WTC11 (cell line): ENCODE measurements at regions not wholly inside any gene's neighbourhood (a gene's known extent, or its start where the extent isn't known, plus 50 kb on each side); places are given as distances from the start of the nearest gene placed in this dataset.

Experiments used
- ATAC-seq: fragments of 200-7000 bp; cut with Tn5 transposase; 2 replicates; pipeline ENCODE4 v1.10.0; 2021; ENCODE audit warnings: mild to moderate bottlenecking, moderate library complexity
- CTCF ChIA-PET: fragments of 300-600 bp; sonication (Branson Sonifier 250); formaldehyde crosslinking; loops from one replicate; lab custom pipeline; 2021; ENCODE audit warnings: antibody characterized with exemption; lab: Charles Lee
- POLR2A ChIA-PET: fragments of 350-600 bp; sonication (Branson Sonifier 250); formaldehyde crosslinking; loops from one replicate; lab custom pipeline; 2021; ENCODE audit warnings: antibody characterized with exemption; lab: Charles Lee
- DNase-seq: peaks from one replicate; pipeline ENCODE4 v3.0.0; 2021; ENCODE audit warnings: low spot score
- H3K27ac Mint-ChIP-seq: 2 replicates; pipeline ENCODE4 v1.8.0; 2021; ENCODE audit warnings: mixed read lengths
- H3K27me3 Mint-ChIP-seq: 2 replicates; pipeline ENCODE4 v1.8.0; 2021; ENCODE audit warnings: low read depth, mild to moderate bottlenecking, moderate library complexity, mixed read lengths
- H3K36me3 Mint-ChIP-seq: 2 replicates; pipeline ENCODE4 v1.8.0; 2021; ENCODE audit warnings: mixed read lengths
- H3K4me1 Mint-ChIP-seq: 2 replicates; pipeline ENCODE4 v1.8.0; 2022; ENCODE audit warnings: mixed read lengths
- H3K4me3 Mint-ChIP-seq: 2 replicates; pipeline ENCODE4 v1.8.0; 2021; ENCODE audit warnings: mild to moderate bottlenecking, moderate library complexity, mixed read lengths
- H3K9me3 Mint-ChIP-seq: 2 replicates; pipeline ENCODE4 v1.8.0; 2021; ENCODE audit warnings: mixed read lengths
- ARID4B ChIP-seq: sonication (generic); formaldehyde crosslinking; IDR thresholded peaks from 2 replicates; pipeline ENCODE4 v1.8.0; 2023; ENCODE audit warnings: missing genetic modification reagents, mild to moderate bottlenecking, borderline replicate concordance
- CREB1 ChIP-seq: sonication (generic); formaldehyde crosslinking; IDR thresholded peaks from 2 replicates; pipeline ENCODE4 v1.8.0; 2023; ENCODE audit warnings: mild to moderate bottlenecking, missing genetic modification reagents
- FOXJ3 ChIP-seq: sonication (generic); formaldehyde crosslinking; IDR thresholded peaks from 2 replicates; pipeline ENCODE4 v1.9.0; 2021; ENCODE audit warnings: missing genetic modification reagents, mild to moderate bottlenecking, borderline replicate concordance
- FOXK1 ChIP-seq: sonication (generic); formaldehyde crosslinking; IDR thresholded peaks from 2 replicates; pipeline ENCODE4 v1.8.0; 2022; ENCODE audit warnings: mild to moderate bottlenecking, moderate library complexity, missing genetic modification reagents
- NFYB ChIP-seq: sonication (generic); formaldehyde crosslinking; conservative IDR thresholded peaks from 2 replicates; pipeline ENCODE4 v1.8.0; 2022; ENCODE audit warnings: low read depth, missing genetic modification reagents
- PRRX2 ChIP-seq: fragments of 250-450 bp; sonication (Bioruptor Pico); IDR thresholded peaks from 2 replicates; pipeline ENCODE4 v1.8.0; 2021; ENCODE audit warnings: mild to moderate bottlenecking
- SMAD3 ChIP-seq: sonication (generic); formaldehyde crosslinking; IDR thresholded peaks from 2 replicates; pipeline ENCODE4 v1.8.0; 2022; ENCODE audit warnings: missing genetic modification reagents, mild to moderate bottlenecking, borderline replicate concordance
- SOX15 ChIP-seq: fragments of 250-450 bp; sonication (Bioruptor Pico); IDR thresholded peaks from 2 replicates; pipeline ENCODE4 v1.9.0; 2021; ENCODE audit warnings: mild to moderate bottlenecking
- TCF7 ChIP-seq: sonication (generic); formaldehyde crosslinking; IDR thresholded peaks from 2 replicates; pipeline ENCODE4 v1.8.0; 2022; ENCODE audit warnings: mild to moderate bottlenecking, low read depth, missing genetic modification reagents, moderate library complexity
- ZMAT4 ChIP-seq: fragments of 250-450 bp; sonication (Bioruptor Pico); IDR thresholded peaks from 2 replicates; pipeline ENCODE4 v1.9.0; 2021; ENCODE audit warnings: mild to moderate bottlenecking
- ZNF121 ChIP-seq: sonication (generic); formaldehyde crosslinking; IDR thresholded peaks from 2 replicates; pipeline ENCODE4 v1.8.0; 2023; ENCODE audit warnings: missing genetic modification reagents
- ZNF138 ChIP-seq: sonication (generic); formaldehyde crosslinking; conservative IDR thresholded peaks from 2 replicates; pipeline ENCODE4 v1.8.1; 2022; ENCODE audit warnings: mild to moderate bottlenecking, moderate library complexity, missing genetic modification reagents
- ZNF263 ChIP-seq: sonication (generic); formaldehyde crosslinking; IDR thresholded peaks from 2 replicates; pipeline ENCODE4 v1.8.1; 2022; ENCODE audit warnings: low read depth, mild to moderate bottlenecking, moderate library complexity, missing genetic modification reagents
- ZNF317 ChIP-seq: sonication (generic); formaldehyde crosslinking; IDR thresholded peaks from 2 replicates; pipeline ENCODE4 v1.8.1; 2023; ENCODE audit warnings: low read depth, mild to moderate bottlenecking, moderate library complexity, missing genetic modification reagents, borderline replicate concordance
- ZNF425 ChIP-seq: fragments of 250-450 bp; sonication (Bioruptor Pico); conservative IDR thresholded peaks from 2 replicates; pipeline ENCODE4 v1.9.0; 2021; ENCODE audit warnings: mild to moderate bottlenecking
- TF ChIP-seq, protein P1 (sequence below): sonication (generic); formaldehyde crosslinking; conservative IDR thresholded peaks from 2 replicates; pipeline ENCODE4 v1.8.1; 2022; ENCODE audit warnings: mild to moderate bottlenecking, missing genetic modification reagents
- TF ChIP-seq, protein P2 (sequence below): fragments of 250-450 bp; sonication (Bioruptor Pico); IDR thresholded peaks from 2 replicates; pipeline ENCODE4 v2.1.2; 2022; ENCODE audit warnings: mild to moderate bottlenecking, moderate library complexity
- TF ChIP-seq, protein P3 (sequence below): sonication (generic); formaldehyde crosslinking; IDR thresholded peaks from 2 replicates; pipeline ENCODE4 v1.8.1; 2022; ENCODE audit warnings: mild to moderate bottlenecking, missing genetic modification reagents, moderate library complexity, borderline replicate concordance

GRCh38 chr5:32984851-32985610 lies 273.9 kb downstream of the NPR3 start:
- ChIA-PET CTCF (no interaction called here), POLR2A (no interaction called here)
- ATAC-seq (no peak), DNase-seq (no peak)
- peaks cover 43% of the 10 kb centered on the region for H3K9me3 Mint-ChIP-seq
- no peaks in the 10 kb centered on the region; the same call in 1 of the 2 replicates for H3K36me3 Mint-ChIP-seq
- no peaks in the 10 kb centered on the region for H3K27me3 Mint-ChIP-seq
- TF ChIP-seq, protein P1, sequence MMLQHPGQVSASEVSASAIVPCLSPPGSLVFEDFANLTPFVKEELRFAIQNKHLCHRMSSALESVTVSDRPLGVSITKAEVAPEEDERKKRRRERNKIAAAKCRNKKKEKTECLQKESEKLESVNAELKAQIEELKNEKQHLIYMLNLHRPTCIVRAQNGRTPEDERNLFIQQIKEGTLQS (CRISPR knock-in tag): no peak
- TF ChIP-seq PRRX2 (no peak), ZNF317 (CRISPR knock-in tag) (no peak), NFYB (CRISPR knock-in tag) (no peak), ARID4B (CRISPR knock-in tag) (no peak), TCF7 (CRISPR knock-in tag) (no peak)
- TF ChIP-seq, protein P2, sequence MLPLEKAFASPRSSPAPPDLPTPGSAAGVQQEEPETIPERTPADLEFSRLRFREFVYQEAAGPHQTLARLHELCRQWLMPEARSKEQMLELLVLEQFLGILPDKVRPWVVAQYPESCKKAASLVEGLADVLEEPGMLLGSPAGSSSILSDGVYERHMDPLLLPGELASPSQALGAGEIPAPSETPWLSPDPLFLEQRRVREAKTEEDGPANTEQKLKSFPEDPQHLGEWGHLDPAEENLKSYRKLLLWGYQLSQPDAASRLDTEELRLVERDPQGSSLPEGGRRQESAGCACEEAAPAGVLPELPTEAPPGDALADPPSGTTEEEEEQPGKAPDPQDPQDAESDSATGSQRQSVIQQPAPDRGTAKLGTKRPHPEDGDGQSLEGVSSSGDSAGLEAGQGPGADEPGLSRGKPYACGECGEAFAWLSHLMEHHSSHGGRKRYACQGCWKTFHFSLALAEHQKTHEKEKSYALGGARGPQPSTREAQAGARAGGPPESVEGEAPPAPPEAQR (CRISPR knock-in tag): no peak
- H3K27ac Mint-ChIP-seq: no peak overlapping the region
- H3K4me3 Mint-ChIP-seq: no peak overlapping the region
- H3K4me1 Mint-ChIP-seq: no peaks in the 10 kb centered on the region

- no peak for ATAC-seq
- Mint-ChIP-seq H3K27me3 (no peaks in the 10 kb centered on the region), H3K27ac (no peak overlapping the region), H3K9me3 (peaks cover 18% of the 10 kb centered on the region), H3K4me1 (peaks cover 4% of the 10 kb centered on the region), H3K36me3 (no peaks in the 10 kb centered on the region; the same call in 1 of the 2 replicates)
- CTCF ChIA-PET: interaction anchor here (0.6 kb wide), 1 partner anchor 370 kb away, joined by 3 read pairs; no protein-coding TSS in a partner anchor
- TF ChIP-seq ZNF263 (CRISPR knock-in tag): no peak
- no peak for TF ChIP-seq FOXK1 (CRISPR knock-in tag)
- TF ChIP-seq ZNF425 (CRISPR knock-in tag): no peak
- TF ChIP-seq CREB1: no peak
- TF ChIP-seq ZNF138: no peak
- TF ChIP-seq FOXJ3 (CRISPR knock-in tag): no peak
- TF ChIP-seq, protein P3, sequence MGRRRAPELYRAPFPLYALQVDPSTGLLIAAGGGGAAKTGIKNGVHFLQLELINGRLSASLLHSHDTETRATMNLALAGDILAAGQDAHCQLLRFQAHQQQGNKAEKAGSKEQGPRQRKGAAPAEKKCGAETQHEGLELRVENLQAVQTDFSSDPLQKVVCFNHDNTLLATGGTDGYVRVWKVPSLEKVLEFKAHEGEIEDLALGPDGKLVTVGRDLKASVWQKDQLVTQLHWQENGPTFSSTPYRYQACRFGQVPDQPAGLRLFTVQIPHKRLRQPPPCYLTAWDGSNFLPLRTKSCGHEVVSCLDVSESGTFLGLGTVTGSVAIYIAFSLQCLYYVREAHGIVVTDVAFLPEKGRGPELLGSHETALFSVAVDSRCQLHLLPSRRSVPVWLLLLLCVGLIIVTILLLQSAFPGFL (CRISPR knock-in tag): no peak
- TF ChIP-seq SOX15 (CRISPR knock-in tag): no peak
- TF ChIP-seq ZNF121 (CRISPR knock-in tag): no peak
- TF ChIP-seq ZMAT4 (CRISPR knock-in tag): no peak
- TF ChIP-seq SMAD3: no peak
- TF ChIP-seq, all 79 proteins: peak for 0
- no peak for DNase-seq
- H3K4me3 Mint-ChIP-seq: no peak overlapping the region
- POLR2A ChIA-PET: no interaction called here
Observed at GRCh38 chr5:32989815-32990214, 278.7 kb downstream of the NPR3 start.
